ENCODE measurements at regions not wholly inside any gene's neighbourhood (a gene's known extent, or its start where the extent isn't known, plus 50 kb on each side); places are given as distances from the start of the nearest gene placed in this dataset.

GRCh38 chr2:176699644-176700043, 430.4 kb downstream of the MTX2 start:
- no peak for TF ChIP-seq CTCF (IDR thresholded peaks at IDR 0.05; ENCODE audit: borderline replicate concordance, insufficient read depth, low read depth, low read length)
- H3K4me3 ChIP-seq (ENCODE audit: low read depth, low read length): no peak overlapping the region

DNA sequence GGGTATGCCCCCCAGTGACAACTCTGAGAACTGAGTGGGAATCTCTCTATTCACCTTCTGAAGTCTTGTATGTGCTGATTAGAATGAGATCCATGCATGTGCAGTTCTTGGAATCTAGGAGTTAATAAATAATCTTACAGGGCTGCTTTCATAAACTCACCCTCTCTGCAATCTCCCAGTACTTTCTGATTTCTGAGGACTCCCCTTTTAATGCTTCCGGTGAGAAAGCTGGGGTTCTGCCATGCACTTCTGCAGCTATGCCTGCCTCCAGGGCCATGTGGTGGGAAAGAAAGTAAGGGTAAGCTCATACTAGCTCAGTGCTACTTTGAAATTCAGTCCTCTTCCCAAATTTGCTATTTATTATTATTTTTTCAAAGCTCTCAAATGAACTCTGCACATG, 432.9 kb downstream of the MTX2 start:
- no peak for TF ChIP-seq CTCF (IDR thresholded peaks at IDR 0.05; ENCODE audit: borderline replicate concordance, insufficient read depth, low read depth, low read length)

DNA sequence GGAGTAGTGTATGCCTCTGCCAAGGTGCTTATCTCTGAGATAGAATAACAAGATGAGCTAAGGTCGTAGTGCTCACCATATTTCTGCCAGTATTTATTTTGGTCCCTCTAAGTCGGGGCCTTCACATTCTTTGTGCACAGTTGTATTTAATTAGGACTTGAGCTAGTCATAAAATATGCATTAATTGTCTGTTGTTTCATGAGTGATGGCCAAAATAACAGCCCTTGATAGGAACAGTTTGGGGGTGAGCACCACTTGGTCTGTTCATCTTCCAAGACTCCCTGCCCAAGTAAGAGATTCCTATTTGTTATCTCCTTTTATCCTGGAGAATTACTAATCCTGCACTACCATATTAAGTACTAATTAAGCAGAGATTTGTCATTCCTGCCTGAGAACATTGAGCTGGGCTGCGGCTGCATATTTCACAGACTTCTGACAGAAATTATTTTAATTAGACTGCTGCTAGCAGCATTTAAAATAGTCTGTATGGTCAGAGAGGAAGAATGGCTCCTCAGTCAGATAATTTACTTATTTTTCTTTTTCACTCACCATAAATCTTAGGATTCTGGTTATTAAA, 435.1 kb downstream of the MTX2 start:
- H3K4me3 ChIP-seq (ENCODE audit: low read depth, low read length): no peak overlapping the region
- no peak for TF ChIP-seq CTCF (IDR thresholded peaks at IDR 0.05; ENCODE audit: borderline replicate concordance, insufficient read depth, low read depth, low read length)

More for the DNA sequence above, 432.9 kb downstream of the MTX2 start:
- H3K4me3 ChIP-seq (ENCODE audit: low read depth, low read length): no peak overlapping the region

- TF ChIP-seq CTCF (IDR thresholded peaks at IDR 0.05; ENCODE audit: borderline replicate concordance, insufficient read depth, low read depth, low read length): no peak
- no peak overlapping the region for H3K4me3 ChIP-seq (ENCODE audit: low read depth, low read length)
These were observed 440.1 kb downstream of the MTX2 start for GRCh38 chr2:176709149-176709951.

GRCh38 chr2:176709991-176710390, 440.7 kb downstream of the MTX2 start:
- no peak for TF ChIP-seq CTCF (IDR thresholded peaks at IDR 0.05; ENCODE audit: borderline replicate concordance, insufficient read depth, low read depth, low read length)
- no peak overlapping the region for H3K4me3 ChIP-seq (ENCODE audit: low read depth, low read length)

DNA sequence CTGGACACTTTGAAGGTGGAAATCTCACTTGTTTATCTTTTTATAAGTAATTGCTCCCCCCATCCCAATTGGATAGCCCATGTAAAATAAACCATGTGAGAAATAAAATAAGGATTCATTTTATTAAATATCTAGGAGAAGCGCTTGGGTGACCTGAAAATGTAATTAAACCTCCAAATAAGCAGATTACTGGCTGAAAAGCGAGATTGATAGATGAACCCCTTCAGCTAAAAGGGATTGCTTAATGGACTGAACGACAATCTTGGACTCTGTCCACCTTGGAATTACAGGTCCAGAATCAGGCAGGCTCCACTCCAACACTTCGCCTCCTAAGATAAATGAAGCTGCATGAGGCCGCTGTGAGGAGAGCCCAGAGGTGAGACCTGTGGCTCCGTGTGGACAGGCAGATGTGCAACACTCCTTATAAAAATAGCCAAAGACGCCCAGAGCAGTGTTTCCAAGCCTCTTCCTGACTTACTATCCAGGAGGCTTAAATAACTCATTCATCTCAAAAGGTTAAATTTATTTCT, 441.5 kb downstream of the MTX2 start:
- H3K4me3 ChIP-seq (ENCODE audit: low read depth, low read length): no peak overlapping the region
- no peak for TF ChIP-seq CTCF (IDR thresholded peaks at IDR 0.05; ENCODE audit: borderline replicate concordance, insufficient read depth, low read depth, low read length)

Measured in GM12875 (cell line).